NCI-H526 treated with DMSO at 0.1 percent for 48 hours (cell line): ENCODE measurements at regions not wholly inside any gene's neighbourhood (a gene's known extent, or its start where the extent isn't known, plus 50 kb on each side); places are given as distances from the start of the nearest gene placed in this dataset.
"Not testable (repeated sequence)": the region's sequence is repeated elsewhere in the genome, so short reads cannot be mapped to it uniquely, and the experiment has no call there.

Experiments
- DNase-seq: peaks from one replicate; lab custom pipeline; 2025; lab: John Stamatoyannopoulos, UW

GRCh38 chr4:79743014-79743413 lies 330.0 kb downstream of the ANTXR2 start:
- DNase-seq = no peak

GRCh38 chr4:79739912-79740311 lies 331.9 kb upstream of the GK2 start:
- no peak for DNase-seq

DNA sequence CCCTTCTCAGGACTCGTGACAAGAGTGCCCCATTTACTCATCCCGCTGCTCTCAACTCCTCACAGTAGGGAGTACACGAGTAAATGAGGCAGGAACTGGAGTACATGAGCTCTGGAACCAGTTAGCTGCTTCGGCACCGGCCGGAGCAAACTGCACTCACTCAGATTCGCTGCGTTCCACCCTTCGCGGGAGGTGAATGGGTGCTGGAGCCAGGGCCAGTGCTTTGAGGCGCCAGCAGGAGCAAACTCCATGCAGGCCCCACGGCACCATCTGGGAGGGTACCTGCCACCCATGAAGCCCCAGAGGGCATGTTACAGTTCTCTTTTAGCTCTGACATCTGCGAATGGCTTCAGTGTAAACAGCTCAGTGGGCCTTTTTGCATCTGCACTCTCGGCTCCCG lies 315.5 kb upstream of the GK2 start:
- DNase-seq = no peak

GRCh38 chr4:79700356-79700755 lies 292.3 kb upstream of the GK2 start:
- DNase-seq = no peak

- no peak for DNase-seq
Measured at GRCh38 chr4:79697444-79697843, 289.4 kb upstream of the GK2 start.

DNA sequence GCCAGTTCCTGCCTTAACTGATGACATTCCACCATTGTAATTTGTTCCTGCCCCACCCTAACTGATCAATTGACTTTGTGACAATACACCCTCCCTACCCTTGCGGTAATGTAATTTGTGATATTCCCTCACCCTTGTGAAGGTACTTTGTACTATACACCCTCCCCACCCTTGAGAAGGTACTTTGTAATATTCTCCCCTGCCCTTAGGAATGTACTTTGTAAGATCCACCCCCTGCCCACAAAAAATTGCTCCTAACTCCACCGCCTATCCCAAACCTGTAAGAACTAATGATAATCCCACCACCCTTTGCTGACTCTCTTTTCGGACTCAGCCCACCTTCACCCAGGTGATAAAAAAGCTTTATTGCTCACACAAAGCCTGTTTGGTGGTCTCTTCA lies 288.5 kb upstream of the GK2 start:
- DNase-seq = not testable (repeated sequence)

- no peak for DNase-seq
Measured at GRCh38 chr4:79695848-79696247, 287.8 kb upstream of the GK2 start.

DNA sequence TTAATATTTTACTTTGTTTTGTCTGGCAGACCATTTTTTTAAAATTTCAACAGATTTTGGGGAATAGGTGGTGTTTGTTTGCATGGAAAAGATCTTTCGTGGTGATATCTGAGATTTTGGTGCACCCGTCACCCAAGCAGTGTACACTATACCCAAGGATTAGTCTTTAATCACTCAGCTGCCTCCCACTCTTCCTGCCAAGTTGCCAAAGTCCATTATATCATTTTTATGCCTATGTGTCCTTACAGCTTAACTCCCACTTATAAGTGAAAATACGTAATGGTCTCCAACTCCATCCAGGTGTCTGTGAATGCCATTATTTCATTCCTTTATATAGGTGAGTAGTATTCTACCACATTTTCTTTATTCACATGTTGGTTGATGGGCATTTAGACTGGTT lies 281.7 kb upstream of the GK2 start:
- DNase-seq = no peak

- no peak for DNase-seq
Measured at GRCh38 chr4:79688691-79689090, 280.7 kb upstream of the GK2 start.

- DNase-seq = no peak
Measured at GRCh38 chr4:79687006-79687405, 279.0 kb upstream of the GK2 start.

- DNase-seq = no peak
Measured at GRCh38 chr4:79685542-79685941, 277.5 kb upstream of the GK2 start.

GRCh38 chr4:79684516-79684915 lies 276.5 kb upstream of the GK2 start:
- DNase-seq = no peak

- DNase-seq = no peak
Measured at GRCh38 chr4:79682801-79683530, 274.9 kb upstream of the GK2 start.

DNA sequence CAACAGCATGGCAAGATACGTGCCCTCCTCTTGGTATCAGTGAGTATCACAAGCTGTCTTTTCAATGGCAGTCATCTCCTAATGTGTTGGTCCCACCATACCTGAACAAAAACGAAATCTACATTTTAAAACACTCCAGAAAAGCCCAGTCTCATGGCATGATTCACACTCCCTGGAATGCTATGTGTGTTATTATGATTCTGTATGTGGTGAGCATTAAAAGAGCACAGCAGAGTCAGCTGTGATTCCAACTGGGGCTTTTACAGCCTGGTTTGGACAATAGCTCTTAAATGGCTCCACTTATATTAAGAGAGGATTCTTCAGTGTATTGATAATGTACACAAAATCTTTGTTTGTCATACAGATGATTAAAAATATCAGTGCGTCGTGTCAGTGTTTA lies 274.1 kb upstream of the GK2 start:
- no peak for DNase-seq

- no peak for DNase-seq
Measured at GRCh38 chr4:79679859-79680258, 271.8 kb upstream of the GK2 start.

DNA sequence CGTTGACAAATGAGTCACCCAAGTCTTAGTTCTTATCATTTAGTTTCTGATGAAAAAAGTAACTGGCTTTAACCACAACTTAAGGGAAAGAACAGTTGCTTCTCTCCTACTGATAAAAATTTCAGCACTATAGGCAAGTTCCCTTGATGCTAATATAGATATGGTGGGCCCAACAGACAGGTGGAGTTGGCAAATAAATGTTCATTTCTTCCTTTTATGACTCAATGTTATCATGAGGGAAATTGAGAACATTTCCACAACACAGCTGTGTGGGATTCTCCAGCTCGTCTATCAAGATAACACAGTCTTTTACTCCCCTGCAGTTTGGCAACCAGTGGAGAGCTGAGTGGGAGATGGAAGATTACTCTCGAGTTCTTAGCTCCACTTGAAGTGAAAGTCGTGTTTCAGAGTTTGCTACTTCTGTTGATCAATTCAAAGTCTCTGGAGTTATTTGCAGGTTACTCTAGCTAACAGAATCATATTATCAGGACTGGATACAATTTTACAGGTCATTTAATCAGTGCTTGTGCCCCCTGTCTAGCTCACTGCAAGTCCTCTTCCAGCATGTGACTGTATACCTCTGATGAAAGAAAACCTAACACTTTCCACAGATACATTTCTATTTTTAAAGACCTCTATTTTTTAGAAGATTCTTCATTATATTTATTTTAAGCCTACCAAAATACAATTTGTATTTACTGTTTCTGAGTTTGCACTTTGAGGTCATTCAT lies 270.6 kb upstream of the GK2 start:
- no peak for DNase-seq

DNA sequence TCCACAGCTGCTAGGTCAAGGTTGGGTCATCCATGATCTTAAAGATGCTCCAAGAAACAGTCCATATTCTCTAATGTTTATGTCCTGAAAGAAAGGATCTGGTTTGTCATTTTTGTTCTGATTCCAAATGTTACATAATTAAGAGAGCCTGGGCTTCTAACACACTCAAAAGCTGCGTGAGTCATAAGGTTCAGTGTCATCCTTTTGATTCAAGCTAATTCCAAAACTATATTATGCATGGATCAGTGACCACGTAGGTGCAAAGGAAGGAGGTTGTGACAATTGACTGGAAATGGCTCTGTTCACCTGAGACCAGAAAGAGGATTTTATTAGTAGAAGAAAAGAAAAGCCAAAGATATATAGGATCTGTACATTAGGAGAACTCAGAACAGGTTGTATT lies 268.7 kb upstream of the GK2 start:
- DNase-seq = no peak

DNA sequence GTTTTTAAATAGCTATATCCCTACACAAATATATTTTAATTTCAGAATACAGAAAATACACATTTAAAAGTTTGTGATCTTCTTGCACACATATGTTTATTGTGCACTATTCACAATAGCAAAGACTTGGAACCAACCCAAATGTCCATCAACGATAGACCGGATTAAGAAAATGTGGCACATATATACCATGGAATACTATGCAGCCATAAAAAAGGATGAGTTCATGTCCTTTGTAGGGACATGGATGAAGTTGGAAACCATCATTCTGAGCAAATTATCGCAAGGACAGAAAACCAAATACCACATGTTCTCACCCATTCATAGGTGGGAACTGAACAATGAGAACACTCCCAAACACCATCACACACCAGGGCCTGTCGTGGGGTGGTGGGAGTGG lies 266.9 kb upstream of the GK2 start:
- not testable (repeated sequence) for DNase-seq

DNA sequence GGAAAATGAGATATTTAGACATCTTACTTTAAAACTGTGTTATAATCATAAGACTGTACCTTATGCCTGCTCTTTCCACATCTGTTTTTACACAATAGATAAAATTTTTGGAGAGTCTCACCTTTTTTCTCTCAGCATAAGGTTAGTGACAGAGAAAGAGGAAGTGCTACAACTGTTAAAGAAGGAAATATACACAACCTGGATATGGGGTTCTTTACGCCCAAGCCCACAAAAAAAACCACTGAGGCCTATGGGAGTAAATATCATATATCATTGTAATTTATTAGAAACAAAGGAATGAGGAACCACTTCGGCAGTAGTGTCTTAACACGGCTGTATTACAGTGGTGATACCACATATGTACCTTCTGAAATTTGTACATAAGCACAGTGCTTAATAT lies 265.9 kb upstream of the GK2 start:
- no peak for DNase-seq

DNA sequence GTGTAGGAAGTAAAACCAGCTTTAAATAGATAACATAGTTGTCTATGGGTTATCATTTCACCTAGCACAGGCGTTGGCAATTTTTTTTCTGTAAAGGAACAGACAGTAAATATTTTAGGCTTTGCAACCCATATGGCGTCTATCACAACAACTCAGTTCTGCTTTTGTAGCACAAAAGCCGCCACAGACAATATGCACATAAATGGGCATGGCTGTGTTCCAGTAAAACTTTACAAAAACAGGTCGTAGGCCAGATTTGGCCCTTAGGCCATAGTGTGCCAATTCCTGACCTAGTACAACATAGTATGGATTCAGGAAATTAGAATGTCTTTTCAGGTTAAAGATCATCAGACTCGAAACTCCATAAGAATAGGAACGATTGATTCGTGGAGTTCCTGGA lies 265.3 kb upstream of the GK2 start:
- DNase-seq = no peak

DNA sequence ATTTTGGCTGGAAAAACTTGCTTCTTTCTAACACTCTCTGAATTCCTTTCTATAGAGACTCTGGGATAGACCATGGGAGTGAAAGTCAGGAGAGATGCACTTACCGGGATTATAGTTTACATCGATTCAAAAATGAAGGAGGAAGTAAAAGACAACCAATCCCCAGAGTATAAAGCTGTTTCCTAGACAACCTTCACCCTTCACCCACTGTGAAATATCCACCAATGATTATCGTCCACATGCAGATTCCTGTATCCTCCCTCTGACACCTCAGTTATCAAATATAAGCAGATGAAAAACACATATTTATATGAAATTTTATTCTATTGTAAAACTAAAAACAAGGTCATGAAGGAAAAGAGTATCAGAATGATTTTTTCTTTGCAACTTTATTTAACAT lies 258.8 kb upstream of the GK2 start:
- DNase-seq = no peak

DNA sequence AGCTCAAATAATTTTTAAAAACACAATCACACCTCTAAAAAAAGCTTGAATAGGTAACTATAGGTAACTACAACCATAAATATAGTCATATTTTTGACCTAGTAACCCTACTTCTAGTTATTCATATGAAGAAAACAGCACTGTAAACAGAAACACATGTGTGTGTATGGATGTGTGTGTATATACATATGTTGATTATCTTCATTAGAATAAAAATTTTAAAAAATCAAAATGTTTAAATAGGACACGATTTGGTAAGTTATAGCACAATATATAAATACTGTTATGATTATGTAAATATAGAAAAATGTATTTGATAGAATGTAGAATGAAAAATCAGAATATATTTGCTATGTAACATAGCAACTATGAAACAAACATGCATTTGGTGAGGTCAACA lies 258.1 kb upstream of the GK2 start:
- DNase-seq = no peak

DNA sequence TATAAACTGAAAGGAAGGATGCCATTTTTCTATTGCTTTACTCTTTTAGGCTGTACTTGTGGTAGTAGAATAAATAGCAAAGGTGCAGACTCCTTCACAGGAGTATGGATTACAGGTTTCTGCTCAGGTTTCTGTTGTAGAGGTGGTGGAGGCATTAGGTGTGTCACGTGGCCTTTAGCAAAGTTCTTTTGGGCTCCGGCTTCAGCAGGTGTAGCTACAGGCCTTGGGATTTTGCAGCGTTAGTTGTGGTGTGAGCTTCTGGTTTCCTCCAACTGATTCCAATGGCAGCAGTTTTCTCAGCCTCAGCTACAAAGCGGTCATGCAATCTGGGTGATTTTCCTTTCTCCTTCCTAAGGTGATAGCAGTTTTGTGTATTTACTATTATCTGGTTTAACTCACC lies 255.8 kb upstream of the GK2 start:
- no peak for DNase-seq

GRCh38 chr4:79663141-79663540 lies 255.1 kb upstream of the GK2 start:
- DNase-seq = no peak
